Activated T-cell treated with anti-CD3 and anti-CD28 coated beads, Interleukin-2, amount 50 U/mL, for 1 hour (primary cell): ENCODE measurements at regions not wholly inside any gene's neighbourhood (a gene's known extent, or its start where the extent isn't known, plus 50 kb on each side); places are given as distances from the start of the nearest gene placed in this dataset.

Source experiments
- DNase-seq: peaks from one replicate; pipeline ENCODE4 v3.0.0-alpha.2; 2020

- DNase-seq, result no peak
Measured at GRCh38 chr1:229768232-229768631, 142.2 kb downstream of the URB2 start.

- no peak for DNase-seq
Measured at GRCh38 chr1:229769006-229769405, 143.0 kb downstream of the URB2 start.

GRCh38 chr1:229769809-229770208, 143.8 kb downstream of the URB2 start:
- no peak for DNase-seq

- no peak for DNase-seq
Measured at GRCh38 chr1:229778794-229779193, 152.7 kb downstream of the URB2 start.

- DNase-seq, result no peak
Measured at GRCh38 chr1:229781453-229781852, 155.4 kb downstream of the URB2 start.

GRCh38 chr1:229782469-229782868, 156.4 kb downstream of the URB2 start:
- DNase-seq, result no peak

GRCh38 chr1:229784834-229785233, 158.8 kb downstream of the URB2 start:
- DNase-seq, result no peak

- DNase-seq, result no peak
Measured at GRCh38 chr1:229786974-229787610, 161.0 kb downstream of the URB2 start.

- no peak for DNase-seq
Measured at GRCh38 chr1:229788004-229788403, 162.0 kb downstream of the URB2 start.

GRCh38 chr1:229792012-229792975, 166.2 kb downstream of the URB2 start:
- DNase-seq, result no peak

- DNase-seq, result no peak
Measured at GRCh38 chr1:229793488-229793887, 167.4 kb downstream of the URB2 start.

- DNase-seq, result no peak
Measured at GRCh38 chr1:229798558-229798957, 172.5 kb downstream of the URB2 start.

- DNase-seq, result no peak
Measured at GRCh38 chr1:229803626-229804217, 177.7 kb downstream of the URB2 start.

- DNase-seq, result no peak
Measured at GRCh38 chr1:229808272-229808671, 182.2 kb downstream of the URB2 start.

- DNase-seq, result no peak
Measured at GRCh38 chr1:229810140-229810539, 184.1 kb downstream of the URB2 start.

GRCh38 chr1:229810961-229811360, 184.9 kb downstream of the URB2 start:
- DNase-seq, result no peak

- no peak for DNase-seq
Measured at GRCh38 chr1:229812148-229812547, 186.1 kb downstream of the URB2 start.

- DNase-seq, result no peak
Measured at GRCh38 chr1:229812693-229813092, 186.6 kb downstream of the URB2 start.

- DNase-seq, result no peak
Measured at GRCh38 chr1:229815076-229815475, 189.0 kb downstream of the URB2 start.

- no peak for DNase-seq
Measured at GRCh38 chr1:229815961-229816360, 189.9 kb downstream of the URB2 start.

GRCh38 chr1:229817936-229818335, 191.9 kb downstream of the URB2 start:
- no peak for DNase-seq

- DNase-seq, result no peak
Measured at GRCh38 chr1:229819091-229819490, 193.0 kb downstream of the URB2 start.

GRCh38 chr1:229822026-229822425, 196.0 kb downstream of the URB2 start:
- DNase-seq, result no peak

- no peak for DNase-seq
Measured at GRCh38 chr1:229825042-229825441, 199.0 kb downstream of the URB2 start.
